Gastroesophageal sphincter (tissue), 3 donors: ENCODE measurements at regions not wholly inside any gene's neighbourhood (a gene's known extent, or its start where the extent isn't known, plus 50 kb on each side); places are given as distances from the start of the nearest gene placed in this dataset.

ENCODE experiments used
- POLR2A ChIP-seq, 2 donors: fragments of 450-650 bp; IDR thresholded peaks; one replicate each; pipeline ENCODE4 v1.6.1; 2017; ENCODE audit warnings: antibody characterized with exemption in 2 of 2, mild to moderate bottlenecking in 2 of 2, moderate library complexity in 1 of 2
- TF ChIP-seq, protein P1 (sequence below), 4 experiments: fragments of 200-600 bp in 2 of 4; fragments of 450-650 bp in 2 of 4; sonication (generic) in 1 of 4; IDR thresholded peaks; one replicate each; pipeline ENCODE4 v1.5.1; 2017 to 2019; ENCODE audit warnings: antibody characterized with exemption in 4 of 4, mild to moderate bottlenecking in 2 of 4, moderate library complexity in 2 of 4

DNA sequence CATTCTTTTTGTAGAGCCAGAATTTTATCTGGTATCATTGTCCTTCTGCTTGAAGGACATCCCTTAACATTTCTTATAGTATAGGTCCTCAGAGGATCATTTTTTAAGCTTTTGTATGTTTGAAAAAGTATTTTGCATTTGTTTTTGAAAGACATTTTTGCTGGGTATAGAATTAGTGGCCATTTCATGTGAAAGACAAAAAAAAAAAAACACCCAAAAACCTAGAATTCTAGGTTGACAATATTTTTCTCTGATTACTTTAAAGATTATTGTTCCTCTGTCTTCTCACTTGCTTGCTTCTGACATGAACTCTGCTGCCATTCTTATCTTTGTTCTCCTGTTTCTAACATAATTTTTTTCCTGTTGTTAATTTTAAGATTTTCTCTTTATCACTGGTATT is 75.7 kb upstream of the SLC22A16 start:
- TF ChIP-seq, protein P1, sequence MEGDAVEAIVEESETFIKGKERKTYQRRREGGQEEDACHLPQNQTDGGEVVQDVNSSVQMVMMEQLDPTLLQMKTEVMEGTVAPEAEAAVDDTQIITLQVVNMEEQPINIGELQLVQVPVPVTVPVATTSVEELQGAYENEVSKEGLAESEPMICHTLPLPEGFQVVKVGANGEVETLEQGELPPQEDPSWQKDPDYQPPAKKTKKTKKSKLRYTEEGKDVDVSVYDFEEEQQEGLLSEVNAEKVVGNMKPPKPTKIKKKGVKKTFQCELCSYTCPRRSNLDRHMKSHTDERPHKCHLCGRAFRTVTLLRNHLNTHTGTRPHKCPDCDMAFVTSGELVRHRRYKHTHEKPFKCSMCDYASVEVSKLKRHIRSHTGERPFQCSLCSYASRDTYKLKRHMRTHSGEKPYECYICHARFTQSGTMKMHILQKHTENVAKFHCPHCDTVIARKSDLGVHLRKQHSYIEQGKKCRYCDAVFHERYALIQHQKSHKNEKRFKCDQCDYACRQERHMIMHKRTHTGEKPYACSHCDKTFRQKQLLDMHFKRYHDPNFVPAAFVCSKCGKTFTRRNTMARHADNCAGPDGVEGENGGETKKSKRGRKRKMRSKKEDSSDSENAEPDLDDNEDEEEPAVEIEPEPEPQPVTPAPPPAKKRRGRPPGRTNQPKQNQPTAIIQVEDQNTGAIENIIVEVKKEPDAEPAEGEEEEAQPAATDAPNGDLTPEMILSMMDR (IDR thresholded peaks at IDR 0.05): no peak
- TF ChIP-seq POLR2A (IDR thresholded peaks at IDR 0.05): no peak
